ENCODE measurements at regions not wholly inside any gene's neighbourhood (a gene's known extent, or its start where the extent isn't known, plus 50 kb on each side); places are given as distances from the start of the nearest gene placed in this dataset.

DNA sequence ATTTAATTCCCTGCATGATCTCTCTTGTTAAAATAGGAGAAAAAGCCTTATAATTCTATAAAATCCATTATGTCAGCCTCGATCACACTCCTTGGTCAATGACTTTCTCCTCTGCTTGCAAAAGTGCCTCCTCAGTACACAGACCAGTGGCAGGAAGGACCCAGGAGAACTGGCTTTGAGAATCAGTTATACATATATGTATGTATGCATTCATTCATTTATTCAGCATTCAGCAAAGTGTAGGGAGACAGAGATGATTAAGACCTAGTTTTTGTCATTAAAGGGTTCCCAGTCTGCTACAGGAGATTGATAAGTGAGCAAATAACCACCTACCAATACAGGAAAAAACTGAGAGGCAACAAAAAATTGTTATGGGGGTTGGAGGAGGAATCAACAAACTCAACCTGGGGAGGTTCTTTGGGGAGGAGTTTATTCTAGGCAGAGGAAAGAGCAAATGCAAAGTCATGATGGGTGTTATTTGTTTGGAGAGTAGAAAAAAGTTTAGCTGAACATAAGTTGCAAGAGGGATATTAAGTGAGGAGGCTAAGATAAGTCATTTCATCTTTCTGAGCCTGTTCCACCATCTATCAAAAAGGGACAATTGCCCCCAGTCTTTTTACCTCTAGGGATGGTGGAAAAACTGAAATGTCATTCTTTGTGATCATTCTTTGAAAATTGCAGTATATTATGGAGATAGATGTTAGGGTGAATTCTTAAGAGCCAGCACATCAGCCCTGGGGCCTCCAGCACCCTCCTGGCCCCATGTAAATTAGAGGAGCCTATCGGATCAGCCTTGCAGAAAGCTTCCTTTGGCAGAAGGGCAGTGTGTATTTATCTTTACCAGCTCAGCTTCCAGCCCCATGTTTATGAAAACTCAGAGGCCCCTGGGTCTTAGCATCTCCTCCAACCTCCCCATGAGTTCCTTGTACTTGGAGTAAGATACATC is 128.0 kb downstream of the OMA1 start:
- TF ChIP-seq, protein P1, sequence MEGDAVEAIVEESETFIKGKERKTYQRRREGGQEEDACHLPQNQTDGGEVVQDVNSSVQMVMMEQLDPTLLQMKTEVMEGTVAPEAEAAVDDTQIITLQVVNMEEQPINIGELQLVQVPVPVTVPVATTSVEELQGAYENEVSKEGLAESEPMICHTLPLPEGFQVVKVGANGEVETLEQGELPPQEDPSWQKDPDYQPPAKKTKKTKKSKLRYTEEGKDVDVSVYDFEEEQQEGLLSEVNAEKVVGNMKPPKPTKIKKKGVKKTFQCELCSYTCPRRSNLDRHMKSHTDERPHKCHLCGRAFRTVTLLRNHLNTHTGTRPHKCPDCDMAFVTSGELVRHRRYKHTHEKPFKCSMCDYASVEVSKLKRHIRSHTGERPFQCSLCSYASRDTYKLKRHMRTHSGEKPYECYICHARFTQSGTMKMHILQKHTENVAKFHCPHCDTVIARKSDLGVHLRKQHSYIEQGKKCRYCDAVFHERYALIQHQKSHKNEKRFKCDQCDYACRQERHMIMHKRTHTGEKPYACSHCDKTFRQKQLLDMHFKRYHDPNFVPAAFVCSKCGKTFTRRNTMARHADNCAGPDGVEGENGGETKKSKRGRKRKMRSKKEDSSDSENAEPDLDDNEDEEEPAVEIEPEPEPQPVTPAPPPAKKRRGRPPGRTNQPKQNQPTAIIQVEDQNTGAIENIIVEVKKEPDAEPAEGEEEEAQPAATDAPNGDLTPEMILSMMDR (conservative IDR thresholded peaks at IDR 0.05; ENCODE audit: low read depth, low read length), result no peak
- no peak for TF ChIP-seq EZH2 (IDR thresholded peaks at IDR 0.05; ENCODE audit: low read length, unreplicated experiment)

Data from PC-3 (cell line).